Lower lobe of right lung (tissue), 2 donors: ENCODE measurements at regions not wholly inside any gene's neighbourhood (a gene's known extent, or its start where the extent isn't known, plus 50 kb on each side); places are given as distances from the start of the nearest gene placed in this dataset.

Source experiments
- ATAC-seq, 2 donors: fragments of 200-7000 bp; cut with Tn5 transposase; one replicate each; pipeline ENCODE4 v1.9.1; 2020 to 2022; ENCODE audit warnings: mild to moderate bottlenecking in 2 of 2, moderate library complexity in 2 of 2
- DNase-seq: peaks from one replicate; pipeline ENCODE4 v3.0.0-alpha.2; 2020
- H3K27ac ChIP-seq: fragments of 200-600 bp; one replicate; pipeline ENCODE4 v1.8.0; 2022
- H3K27me3 ChIP-seq: fragments of 200-600 bp; one replicate; pipeline ENCODE4 v1.8.0; 2022; ENCODE audit warnings: low read depth
- H3K36me3 ChIP-seq: fragments of 200-600 bp; one replicate; pipeline ENCODE4 v1.8.0; 2022; ENCODE audit warnings: mild to moderate bottlenecking
- H3K4me1 ChIP-seq: fragments of 200-600 bp; one replicate; pipeline ENCODE4 v1.8.0; 2022
- H3K4me3 ChIP-seq: fragments of 200-600 bp; one replicate; pipeline ENCODE4 v1.8.0; 2022; ENCODE audit warnings: mild to moderate bottlenecking
- H3K9me3 ChIP-seq: fragments of 200-600 bp; one replicate; pipeline ENCODE4 v1.8.0; 2022
- CTCF ChIP-seq: fragments of 200-600 bp; IDR thresholded peaks from one replicate; pipeline ENCODE4 v1.8.0; 2022; ENCODE audit warnings: antibody characterized with exemption, mild to moderate bottlenecking
- intact Hi-C: fragments of 100-400 bp; cut with DNase I; formaldehyde crosslinking; loops from one replicate; pipeline ENCODE4 v1.11.0; 2022
- donor health status: DM: no; HTN: yes; CAD: no; lungs with severe emphysema.

GRCh38 chr18:67041334-67041733, 437.4 kb upstream of the CDH19 start:
- Histone ChIP-seq H3K27me3 (no peaks in the 10 kb centered on the region), H3K4me1 (no peaks in the 10 kb centered on the region), H3K9me3 (no peaks in the 10 kb centered on the region), H3K27ac (no peak overlapping the region), H3K4me3 (no peak overlapping the region), H3K36me3 (no peaks in the 10 kb centered on the region)
- no peak for ATAC-seq
- intact Hi-C loops: no loop called here
- no peak for DNase-seq
- no peak for TF ChIP-seq CTCF

- no peaks in the 10 kb centered on the region for H3K9me3 ChIP-seq
- H3K27me3 ChIP-seq: no peaks in the 10 kb centered on the region
- no peak for TF ChIP-seq CTCF
- H3K27ac ChIP-seq: no peak overlapping the region
- no peak overlapping the region for H3K4me3 ChIP-seq
- intact Hi-C loops: no loop called here
- no peak for ATAC-seq
- no peaks in the 10 kb centered on the region for H3K4me1 ChIP-seq
- no peak for DNase-seq
- H3K36me3 ChIP-seq: no peaks in the 10 kb centered on the region
These were observed 431.1 kb upstream of the CDH19 start for GRCh38 chr18:67035026-67035425.

GRCh38 chr18:67023059-67023458, 419.2 kb upstream of the CDH19 start:
- Histone ChIP-seq H3K27ac (no peak overlapping the region), H3K4me1 (no peaks in the 10 kb centered on the region), H3K4me3 (no peak overlapping the region), H3K36me3 (no peaks in the 10 kb centered on the region), H3K9me3 (no peaks in the 10 kb centered on the region), H3K27me3 (no peaks in the 10 kb centered on the region)
- intact Hi-C loops: no loop called here
- DNase-seq (no peak), ATAC-seq (no peak)
- no peak for TF ChIP-seq CTCF

- no peak overlapping the region for H3K4me3 ChIP-seq
- intact Hi-C loops: no loop called here
- no peaks in the 10 kb centered on the region for H3K36me3 ChIP-seq
- DNase-seq: no peak
- H3K27ac ChIP-seq: no peak overlapping the region
- H3K9me3 ChIP-seq: no peaks in the 10 kb centered on the region
- H3K4me1 ChIP-seq: no peaks in the 10 kb centered on the region
- no peaks in the 10 kb centered on the region for H3K27me3 ChIP-seq
- no peak for ATAC-seq
- TF ChIP-seq CTCF: no peak
These were observed 407.0 kb upstream of the CDH19 start for GRCh38 chr18:67010919-67011318.

- Histone ChIP-seq H3K4me1 (no peaks in the 10 kb centered on the region), H3K4me3 (no peak overlapping the region)
- intact Hi-C loops: no loop called here
These were observed 404.1 kb upstream of the CDH19 start for GRCh38 chr18:67007999-67008398.

More at GRCh38 chr18:67007999-67008398, 404.1 kb upstream of the CDH19 start:
- Histone ChIP-seq H3K9me3 (no peaks in the 10 kb centered on the region), H3K27me3 (no peaks in the 10 kb centered on the region), H3K27ac (no peak overlapping the region), H3K36me3 (no peaks in the 10 kb centered on the region)
- no peak for DNase-seq
- no peak for TF ChIP-seq CTCF
- no peak for ATAC-seq
